Naive thymus-derived CD4-positive, alpha-beta T cell (primary cell): ENCODE measurements at regions not wholly inside any gene's neighbourhood (a gene's known extent, or its start where the extent isn't known, plus 50 kb on each side); places are given as distances from the start of the nearest gene placed in this dataset.

Source experiments
- ATAC-seq: fragments of 150-1000 bp; cut with Tn5 transposase; 2 replicates; pipeline ENCODE4 v1.10.0; 2021; ENCODE audit warnings: mild to moderate bottlenecking, moderate library complexity
- CTCF ChIA-PET: fragments of 350-600 bp; sonication (Branson Sonifier 250); formaldehyde crosslinking; loops from one replicate; lab custom pipeline; 2021; ENCODE audit warnings: antibody characterized with exemption; lab: Charles Lee
- POLR2A ChIA-PET: fragments of 350-600 bp; sonication (Branson Sonifier 250); formaldehyde crosslinking; loops from one replicate; lab custom pipeline; 2021; ENCODE audit warnings: antibody characterized with exemption, inconsistent platforms; lab: Charles Lee
- DNase-seq, 9 donors: peaks; one replicate each; pipeline versions ENCODE4 v3.0.0 to v3.0.0-alpha.2; 2020 to 2022; ENCODE audit warnings: mixed read lengths in 1 of 9
- H3K27ac ChIP-seq: one replicate; pipeline ENCODE4 v1.7.0; 2013; ENCODE audit warnings: mild to moderate bottlenecking, low read depth, low read length, moderate library complexity
- H3K27me3 ChIP-seq, 2 donors: one replicate each; pipeline ENCODE4 v1.7.0; 2013; ENCODE audit warnings: low read length in 2 of 2, mild to moderate bottlenecking in 2 of 2, moderate library complexity in 2 of 2; ENCODE audit not compliant: control insufficient read depth in 2 of 2, insufficient read depth in 2 of 2
- H3K36me3 ChIP-seq, 3 experiments: 1 replicate in 2 of 3; 2 replicates in 1 of 3; pipeline ENCODE4 v1.7.0; 2013; ENCODE audit warnings: low read length in 3 of 3, mild to moderate bottlenecking in 3 of 3, moderate library complexity in 1 of 3; ENCODE audit not compliant: insufficient read depth in 3 of 3, control insufficient read depth in 2 of 3
- H3K4me1 ChIP-seq, 2 donors: one replicate each; pipeline ENCODE4 v1.7.0; 2013; ENCODE audit warnings: low read length in 2 of 2, mild to moderate bottlenecking in 2 of 2, moderate library complexity in 1 of 2; ENCODE audit not compliant: control insufficient read depth in 2 of 2, insufficient read depth in 2 of 2
- H3K4me3 ChIP-seq: 2 replicates; pipeline ENCODE4 v1.7.0; 2013; ENCODE audit warnings: mild to moderate bottlenecking, low read length
- H3K9me3 ChIP-seq, 3 experiments: 1 replicate in 2 of 3; 2 replicates in 1 of 3; pipeline ENCODE4 v1.7.0; 2013; ENCODE audit warnings: low read length in 3 of 3; ENCODE audit not compliant: control insufficient read depth in 2 of 3
- H3K27ac Mint-ChIP-seq, 9 donors: one replicate each; pipeline ENCODE4 v1.8.0; 2020 to 2022; ENCODE audit warnings: mixed read lengths in 9 of 9, mild to moderate bottlenecking in 8 of 9, moderate library complexity in 5 of 9, inconsistent platforms in 2 of 9
- H3K27me3 Mint-ChIP-seq, 5 donors: one replicate each; pipeline ENCODE4 v1.8.0; 2021 to 2022; ENCODE audit warnings: mixed read lengths in 5 of 5, mild to moderate bottlenecking in 1 of 5
- H3K36me3 Mint-ChIP-seq, 5 donors: one replicate each; pipeline ENCODE4 v1.8.0; 2020 to 2022; ENCODE audit warnings: mixed read lengths in 5 of 5, mild to moderate bottlenecking in 3 of 5, inconsistent platforms in 1 of 5
- H3K4me1 Mint-ChIP-seq, 7 donors: one replicate each; pipeline ENCODE4 v1.8.0; 2020 to 2022; ENCODE audit warnings: mixed read lengths in 7 of 7, mild to moderate bottlenecking in 3 of 7, inconsistent platforms in 1 of 7
- H3K4me3 Mint-ChIP-seq, 10 donors: one replicate each; pipeline ENCODE4 v1.8.0; 2020 to 2022; ENCODE audit warnings: mild to moderate bottlenecking in 10 of 10, mixed read lengths in 10 of 10, moderate library complexity in 6 of 10, inconsistent platforms in 2 of 10
- H3K9me3 Mint-ChIP-seq, 11 donors: one replicate each; pipeline ENCODE4 v1.8.0; 2020 to 2022; ENCODE audit warnings: mixed read lengths in 11 of 11, mild to moderate bottlenecking in 4 of 11, inconsistent platforms in 1 of 11, moderate library complexity in 1 of 11
- intact Hi-C, 2 donors: fragments of 100-400 bp; cut with micrococcal nuclease; formaldehyde crosslinking; loops; one replicate each; pipeline ENCODE4 v1.15.1; 2023

GRCh38 chr19:30873003-30873402 lies 476.2 kb downstream of the TSHZ3 start:
- H3K4me1 ChIP-seq, result no peaks in the 10 kb centered on the region
- no peak overlapping the region for H3K4me3 ChIP-seq
- Mint-ChIP-seq H3K27me3 (peaks cover 0 to 21% (median 0%) of the 10 kb centered on the region in 5 donors), H3K9me3 (peaks cover 0 to 2% (median 0%) of the 10 kb centered on the region in 11 donors), H3K36me3 (no peaks in the 10 kb centered on the region), H3K4me1 (no peaks in the 10 kb centered on the region), H3K27ac (no peak overlapping the region), H3K4me3 (no peak overlapping the region)
- H3K27ac ChIP-seq, result no peak overlapping the region
- H3K9me3 ChIP-seq, result no peaks in the 10 kb centered on the region
- intact Hi-C loops, result no loop called here
- ATAC-seq (no peak), DNase-seq (no peak)
- no peaks in the 10 kb centered on the region for H3K27me3 ChIP-seq
- no peaks in the 10 kb centered on the region for H3K36me3 ChIP-seq
- ChIA-PET POLR2A (no interaction called here), CTCF (interaction anchor here (0.6 kb wide), 1 partner anchor 13 kb away, joined by 3 read pairs; no protein-coding TSS in a partner anchor)

GRCh38 chr19:30871979-30872378 lies 477.3 kb downstream of the TSHZ3 start:
- Mint-ChIP-seq H3K36me3 (no peaks in the 10 kb centered on the region), H3K4me3 (no peak overlapping the region), H3K27ac (no peak overlapping the region), H3K9me3 (peaks cover 0 to 4% (median 0%) of the 10 kb centered on the region in 11 donors), H3K4me1 (no peaks in the 10 kb centered on the region), H3K27me3 (peaks cover 0 to 21% (median 0%) of the 10 kb centered on the region in 5 donors)
- ChIA-PET POLR2A (no interaction called here), CTCF (no interaction called here)
- DNase-seq (no peak), ATAC-seq (no peak)
- no peak overlapping the region for H3K27ac ChIP-seq
- no peak overlapping the region for H3K4me3 ChIP-seq
- intact Hi-C loops, result no loop called here
- H3K4me1 ChIP-seq, result no peaks in the 10 kb centered on the region
- H3K27me3 ChIP-seq, result no peaks in the 10 kb centered on the region
- H3K9me3 ChIP-seq, result no peaks in the 10 kb centered on the region
- no peaks in the 10 kb centered on the region for H3K36me3 ChIP-seq

- Mint-ChIP-seq H3K4me1 (no peaks in the 10 kb centered on the region), H3K36me3 (no peaks in the 10 kb centered on the region), H3K27me3 (peaks cover 0 to 23% (median 0%) of the 10 kb centered on the region in 5 donors), H3K27ac (no peak overlapping the region), H3K9me3 (peaks cover 0 to 4% (median 0%) of the 10 kb centered on the region in 11 donors), H3K4me3 (no peak overlapping the region)
- H3K27ac ChIP-seq, result no peak overlapping the region
- H3K9me3 ChIP-seq, result no peaks in the 10 kb centered on the region
- intact Hi-C loops, result no loop called here
- H3K36me3 ChIP-seq, result no peaks in the 10 kb centered on the region
- ATAC-seq, result no peak
- POLR2A ChIA-PET, result no interaction called here
- CTCF ChIA-PET, result no interaction called here
- H3K4me1 ChIP-seq, result no peaks in the 10 kb centered on the region
- H3K4me3 ChIP-seq, result no peak overlapping the region
- DNase-seq, result no peak
- H3K27me3 ChIP-seq, result no peaks in the 10 kb centered on the region
Observed at GRCh38 chr19:30870876-30871275, 478.4 kb downstream of the TSHZ3 start.

- Histone ChIP-seq H3K36me3 (no peaks in the 10 kb centered on the region), H3K9me3 (no peaks in the 10 kb centered on the region), H3K4me1 (no peaks in the 10 kb centered on the region), H3K4me3 (no peak overlapping the region), H3K27me3 (no peaks in the 10 kb centered on the region), H3K27ac (no peak overlapping the region)
- H3K4me1 Mint-ChIP-seq, result no peaks in the 10 kb centered on the region
- H3K27me3 Mint-ChIP-seq, result peaks cover 0 to 24% (median 10%) of the 10 kb centered on the region in 5 donors
- H3K9me3 Mint-ChIP-seq, result peaks cover 0 to 9% (median 0%) of the 10 kb centered on the region in 11 donors
- H3K36me3 Mint-ChIP-seq, result no peaks in the 10 kb centered on the region
- H3K4me3 Mint-ChIP-seq, result no peak overlapping the region
- DNase-seq, result no peak
- intact Hi-C loops, result no loop called here
- no peak overlapping the region for H3K27ac Mint-ChIP-seq
- CTCF ChIA-PET, result no interaction called here
- no peak for ATAC-seq
- POLR2A ChIA-PET, result no interaction called here
Observed at GRCh38 chr19:30865511-30865910, 483.7 kb downstream of the TSHZ3 start.

GRCh38 chr19:30864391-30865215 lies 484.6 kb downstream of the TSHZ3 start:
- ChIA-PET POLR2A (no interaction called here), CTCF (no interaction called here)
- DNase-seq, result no peak
- no peaks in the 10 kb centered on the region for H3K27me3 ChIP-seq
- Mint-ChIP-seq H3K4me1 (no peaks in the 10 kb centered on the region), H3K27ac (no peak overlapping the region), H3K36me3 (no peaks in the 10 kb centered on the region), H3K27me3 (peaks cover 0 to 26% (median 10%) of the 10 kb centered on the region in 5 donors), H3K4me3 (no peak overlapping the region), H3K9me3 (peaks cover 0 to 18% (median 3%) of the 10 kb centered on the region in 11 donors)
- H3K9me3 ChIP-seq, result no peaks in the 10 kb centered on the region
- H3K36me3 ChIP-seq, result no peaks in the 10 kb centered on the region
- no peaks in the 10 kb centered on the region for H3K4me1 ChIP-seq
- no peak overlapping the region for H3K4me3 ChIP-seq
- H3K27ac ChIP-seq, result no peak overlapping the region
- ATAC-seq, result peak; percentile 54
- intact Hi-C loops, result no loop called here

GRCh38 chr19:30862876-30863275 lies 486.4 kb downstream of the TSHZ3 start:
- Mint-ChIP-seq H3K27me3 (peaks cover 0 to 35% (median 10%) of the 10 kb centered on the region in 5 donors), H3K27ac (no peak overlapping the region), H3K4me3 (no peak overlapping the region), H3K36me3 (no peaks in the 10 kb centered on the region), H3K4me1 (peaks cover 0 to 2% (median 0%) of the 10 kb centered on the region in 7 donors), H3K9me3 (peaks cover 0 to 20% (median 3%) of the 10 kb centered on the region in 11 donors)
- Histone ChIP-seq H3K4me3 (no peak overlapping the region), H3K9me3 (no peaks in the 10 kb centered on the region), H3K36me3 (no peaks in the 10 kb centered on the region), H3K27me3 (no peaks in the 10 kb centered on the region), H3K27ac (no peak overlapping the region), H3K4me1 (no peaks in the 10 kb centered on the region)
- ChIA-PET CTCF (no interaction called here), POLR2A (no interaction called here)
- ATAC-seq (no peak), DNase-seq (no peak)
- intact Hi-C loops, result no loop called here

GRCh38 chr19:30861919-30862318 lies 487.3 kb downstream of the TSHZ3 start:
- ChIA-PET CTCF (no interaction called here), POLR2A (no interaction called here)
- intact Hi-C loops, result no loop called here

More at GRCh38 chr19:30861919-30862318, 487.3 kb downstream of the TSHZ3 start:
- H3K27me3 Mint-ChIP-seq, result peaks cover 0 to 35% (median 10%) of the 10 kb centered on the region in 5 donors
- no peak overlapping the region for H3K4me3 Mint-ChIP-seq
- no peaks in the 10 kb centered on the region for H3K4me1 ChIP-seq
- H3K36me3 ChIP-seq, result no peaks in the 10 kb centered on the region
- H3K9me3 Mint-ChIP-seq, result peaks cover 0 to 15% (median 3%) of the 10 kb centered on the region in 11 donors
- no peak overlapping the region for H3K4me3 ChIP-seq
- no peak overlapping the region for H3K27ac Mint-ChIP-seq
- H3K36me3 Mint-ChIP-seq, result no peaks in the 10 kb centered on the region
- no peak for DNase-seq
- no peaks in the 10 kb centered on the region for H3K9me3 ChIP-seq
- peaks cover 0 to 2% (median 0%) of the 10 kb centered on the region in 7 donors for H3K4me1 Mint-ChIP-seq
- H3K27me3 ChIP-seq, result no peaks in the 10 kb centered on the region
- ATAC-seq, result no peak
- H3K27ac ChIP-seq, result no peak overlapping the region
